Activated CD8-positive, alpha-beta memory T cell treated with anti-CD3 and anti-CD28 coated beads for 4 hours (primary cell): ENCODE measurements at regions not wholly inside any gene's neighbourhood (a gene's known extent, or its start where the extent isn't known, plus 50 kb on each side); places are given as distances from the start of the nearest gene placed in this dataset.

Source experiments
- DNase-seq, 2 donors: peaks; one replicate each; pipeline ENCODE4 v3.0.0-alpha.2; 2020; ENCODE audit warnings: low read depth in 2 of 2

DNA sequence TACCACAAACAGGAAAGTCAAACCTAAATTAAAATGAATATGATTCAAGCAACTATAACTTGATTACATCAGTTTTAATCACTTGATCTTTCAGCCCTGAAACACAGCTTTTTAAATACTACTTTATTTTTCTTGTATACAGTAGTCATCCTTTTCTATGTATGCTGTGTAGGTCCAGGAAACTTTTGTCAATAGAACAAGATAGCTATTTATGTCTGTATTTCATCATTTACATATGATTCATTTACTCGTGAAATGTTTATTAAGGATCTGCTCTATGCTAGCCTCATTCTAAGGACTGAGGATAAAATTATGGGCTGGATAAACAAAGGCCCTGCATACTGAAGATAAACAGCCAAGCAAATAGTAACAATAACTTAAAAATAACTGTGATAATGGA is 930.2 kb downstream of the TFAP2A start:
- no peak for DNase-seq

DNA sequence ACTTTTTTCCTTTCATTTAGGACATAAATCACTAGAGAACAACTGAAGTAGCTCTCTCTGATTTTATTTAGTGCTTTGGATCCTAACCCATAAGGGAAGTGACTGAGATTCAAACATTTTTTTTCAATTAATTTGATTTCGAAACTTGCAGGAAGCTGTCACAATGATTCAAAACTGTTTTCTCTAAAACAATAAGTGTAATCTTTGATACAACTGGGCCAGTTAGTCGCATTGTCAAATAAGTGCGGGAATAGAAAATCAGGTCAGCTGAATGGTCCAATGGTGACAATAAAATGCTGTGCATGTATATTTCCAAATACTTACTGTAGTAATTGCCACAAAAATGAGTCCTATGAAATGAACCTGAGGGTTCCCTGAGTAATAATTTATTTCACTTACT is 930.8 kb downstream of the TFAP2A start:
- no peak for DNase-seq

DNA sequence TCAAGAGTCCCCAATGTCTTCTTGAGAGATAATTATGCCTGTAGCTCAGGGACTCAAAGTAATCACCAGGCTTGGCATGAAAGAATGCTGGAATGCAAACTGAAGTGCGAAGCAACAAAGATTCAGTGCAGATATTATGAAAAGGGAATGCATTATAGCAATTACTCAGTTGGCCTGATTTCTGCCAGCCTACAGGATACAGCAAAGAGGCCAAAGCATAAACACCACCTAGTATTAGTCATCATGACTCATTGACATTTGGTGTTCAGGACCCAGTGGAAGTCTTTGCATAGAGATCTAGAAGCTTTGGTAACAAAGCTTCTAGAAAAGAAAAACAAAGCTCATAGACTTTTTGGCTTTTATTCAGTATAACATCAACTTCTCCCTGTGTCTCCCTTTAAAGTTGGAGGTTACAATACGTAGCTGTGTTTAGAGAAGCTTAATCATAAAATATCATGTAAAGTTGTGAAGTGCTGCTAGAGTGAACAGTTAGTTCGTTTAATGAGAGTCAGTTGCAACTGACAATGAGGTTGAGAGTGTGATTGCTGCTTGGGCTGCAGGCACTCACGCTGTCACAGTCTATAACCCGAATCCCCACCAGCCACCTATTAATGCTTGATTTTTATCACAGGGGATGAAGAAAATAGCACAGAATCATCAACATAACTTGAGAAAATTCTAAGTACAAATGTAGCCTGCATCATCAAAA is 932.7 kb downstream of the TFAP2A start:
- DNase-seq: no peak

DNA sequence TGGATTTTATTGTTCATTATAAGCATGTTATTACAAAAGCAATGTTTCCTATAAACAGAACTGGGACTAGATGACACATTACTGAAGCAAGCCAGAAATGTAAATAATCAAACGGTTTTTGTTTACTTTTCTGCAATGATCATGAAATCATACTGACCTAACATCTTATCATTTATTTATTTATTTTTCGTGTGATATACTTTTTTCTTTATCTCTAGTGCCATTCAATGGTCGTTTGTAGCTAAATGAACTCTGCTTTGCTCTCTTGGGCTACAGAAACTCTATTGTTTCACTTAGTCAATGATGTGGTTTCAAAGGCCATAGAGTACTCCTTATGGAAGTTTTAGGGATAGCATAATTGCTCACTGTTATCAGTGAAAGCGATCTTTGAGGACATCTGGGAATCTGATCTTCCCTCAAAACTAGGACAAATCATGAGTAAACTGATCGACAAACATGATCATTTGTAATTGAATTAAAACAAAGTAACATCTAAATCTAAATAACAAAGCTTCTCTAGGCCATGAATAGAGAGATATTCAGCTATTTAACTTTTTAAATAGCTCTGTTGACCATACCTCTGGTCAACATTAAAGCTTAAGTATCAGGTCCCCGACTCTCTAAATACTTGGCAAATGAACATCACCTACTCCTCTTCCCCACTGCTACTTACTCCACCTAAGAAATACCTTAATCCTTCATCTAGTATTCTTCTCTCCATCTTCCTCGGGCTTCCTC is 933.4 kb downstream of the TFAP2A start:
- DNase-seq: no peak

DNA sequence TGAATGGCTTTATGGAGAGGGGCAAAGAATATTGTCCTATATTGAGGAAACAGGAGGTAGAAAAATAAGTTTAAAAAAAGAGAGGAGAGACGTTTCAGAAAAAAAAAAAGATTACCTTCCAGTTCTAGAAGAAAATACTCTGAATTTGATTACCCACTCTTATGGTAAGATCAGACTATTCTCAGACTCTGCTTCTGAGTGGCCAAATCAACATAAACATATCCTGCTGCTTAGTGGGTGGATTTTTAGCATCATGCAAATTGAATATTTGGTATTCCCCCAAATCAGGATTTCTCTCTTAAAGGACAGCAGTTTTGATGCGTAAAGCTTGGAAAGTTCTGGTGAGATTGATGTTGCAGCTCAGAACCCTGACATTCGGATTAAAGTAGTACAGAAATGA is 946.6 kb downstream of the TFAP2A start:
- DNase-seq: no peak

GRCh38 chr6:9467741-9468140 is 947.1 kb downstream of the TFAP2A start:
- DNase-seq: no peak

DNA sequence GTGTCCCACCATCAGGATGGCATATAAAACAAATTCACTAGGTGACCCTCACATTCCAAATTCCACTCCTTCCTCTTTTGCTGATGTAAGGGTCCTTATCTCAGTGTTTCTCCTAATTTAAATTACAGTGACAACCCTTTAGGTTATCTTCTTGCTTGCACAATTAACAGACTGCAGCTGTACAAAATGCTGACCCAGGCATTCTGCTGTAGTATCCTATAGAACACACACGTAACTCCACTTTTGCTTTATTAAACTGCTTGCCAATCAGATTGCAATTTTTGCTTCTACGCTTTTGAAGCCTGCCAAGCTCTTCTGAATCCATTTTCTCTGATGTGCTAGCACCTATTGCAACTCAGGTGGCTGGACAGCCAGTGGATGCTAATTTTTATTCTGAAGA is 950.3 kb downstream of the TFAP2A start:
- DNase-seq: no peak

GRCh38 chr6:9463311-9463710 is 951.6 kb downstream of the TFAP2A start:
- DNase-seq: no peak

- DNase-seq: no peak
Observed at GRCh38 chr6:9461188-9461587, 953.7 kb downstream of the TFAP2A start.

DNA sequence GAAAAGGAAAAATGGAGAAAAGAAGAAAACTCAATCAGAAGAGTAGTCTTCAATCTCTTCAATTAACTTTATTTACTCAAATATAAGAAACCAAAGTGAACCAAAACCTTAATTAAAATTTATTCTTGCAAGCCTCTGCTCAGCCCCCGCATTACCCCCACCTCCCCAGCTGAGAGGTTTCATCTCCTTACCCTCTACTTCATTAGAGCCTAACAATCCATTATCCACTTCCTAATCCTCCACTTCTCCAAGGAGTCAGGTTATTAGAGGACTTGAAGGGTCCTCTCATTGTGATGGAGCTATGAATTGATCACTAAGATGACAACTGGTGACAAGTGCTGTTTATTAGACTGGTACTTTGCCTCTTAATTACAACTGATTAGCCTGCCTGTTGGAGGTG is 956.5 kb downstream of the TFAP2A start:
- no peak for DNase-seq

GRCh38 chr6:9455864-9456658 is 958.8 kb downstream of the TFAP2A start:
- no peak for DNase-seq

DNA sequence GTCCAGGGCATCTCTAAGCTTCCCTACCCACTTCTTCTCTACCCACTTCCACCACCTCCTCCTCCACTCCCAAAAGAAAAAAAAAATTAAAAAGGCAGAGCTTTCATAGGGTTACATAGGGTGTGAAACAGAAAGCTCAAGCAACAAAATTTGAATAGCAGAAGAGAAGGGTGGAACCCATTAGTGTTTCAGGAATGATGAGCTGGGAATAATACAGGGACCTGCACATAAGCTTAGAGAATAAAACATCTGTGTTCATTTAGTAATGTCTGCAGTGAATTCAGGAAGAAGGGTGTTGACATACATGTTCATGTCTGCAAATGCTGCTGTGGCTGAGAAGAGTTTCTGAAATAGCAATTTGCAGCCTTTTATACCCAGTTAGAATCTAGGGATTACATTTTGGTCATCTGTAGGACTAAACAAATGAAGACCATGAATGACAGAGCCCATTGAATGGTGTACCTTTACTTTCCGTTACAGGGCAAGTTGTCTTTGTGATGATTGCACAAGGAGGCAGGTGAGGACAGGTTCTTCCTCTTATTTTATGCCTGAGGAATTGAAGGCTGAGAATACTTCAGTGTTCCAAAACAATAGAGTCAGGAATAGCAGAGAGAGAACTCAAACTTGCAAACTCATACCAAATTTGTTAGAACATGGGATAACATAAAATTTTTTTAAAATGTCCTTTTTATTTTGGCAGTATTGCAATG is 975.1 kb downstream of the TFAP2A start:
- DNase-seq: no peak

DNA sequence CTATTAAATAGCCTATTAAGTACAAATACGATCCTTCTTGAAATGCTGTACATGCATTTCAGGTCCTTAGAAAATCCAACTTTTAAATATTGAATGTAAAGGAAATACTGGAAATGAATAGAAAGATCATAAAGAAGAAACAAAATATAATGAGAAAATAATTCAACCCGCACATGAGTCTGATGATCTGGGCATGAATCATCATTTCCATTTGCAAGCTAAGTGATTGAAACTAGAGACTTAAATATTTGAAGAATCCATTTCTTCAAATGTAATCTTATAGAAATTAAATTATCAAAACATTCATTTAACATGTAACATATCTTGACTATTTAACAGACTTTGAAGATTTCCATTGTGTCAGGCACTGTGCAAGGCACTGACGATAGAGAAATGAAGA is 977.0 kb downstream of the TFAP2A start:
- DNase-seq: no peak

- no peak for DNase-seq
Observed at GRCh38 chr6:9435281-9435680, 979.6 kb downstream of the TFAP2A start.

- no peak for DNase-seq
Observed at GRCh38 chr6:9431945-9432344, 982.9 kb downstream of the TFAP2A start.

DNA sequence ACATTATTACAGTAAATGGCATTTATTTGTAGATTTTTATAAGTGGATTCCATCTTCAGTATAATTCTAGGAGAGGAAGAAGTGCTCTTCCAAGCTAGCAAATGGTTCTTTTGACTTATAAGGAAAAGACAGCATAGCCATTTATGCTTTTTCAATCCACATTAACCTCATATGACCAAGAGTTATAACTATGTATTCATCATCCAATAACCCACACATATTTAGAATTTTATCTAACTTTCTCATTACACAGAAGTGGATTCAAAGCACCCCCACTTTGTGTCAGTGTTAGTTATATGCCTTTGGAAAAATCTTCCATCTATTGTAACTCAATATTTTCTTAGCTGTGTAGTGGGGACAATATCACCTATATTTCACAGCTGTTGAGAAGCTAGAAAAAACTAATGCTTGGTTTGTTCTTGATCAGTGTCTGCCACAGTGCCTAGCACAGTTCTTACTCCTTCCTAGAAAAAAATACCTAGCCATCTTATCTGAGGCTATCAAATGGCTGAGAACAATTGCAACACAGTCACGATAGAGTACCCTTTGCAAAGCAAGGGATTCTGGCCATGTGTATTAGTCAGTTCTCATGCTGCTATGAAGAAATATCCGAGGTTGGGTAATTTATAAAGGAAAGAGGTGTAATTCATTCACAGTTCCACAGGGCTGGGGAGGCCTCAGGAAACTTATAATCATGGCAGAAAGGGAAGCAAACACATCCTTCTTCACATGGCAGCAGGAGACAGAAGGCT is 986.3 kb downstream of the TFAP2A start:
- no peak for DNase-seq

- no peak for DNase-seq
Observed at GRCh38 chr6:9422138-9422537, 986.8 kb upstream of the SLC35B3 start.

DNA sequence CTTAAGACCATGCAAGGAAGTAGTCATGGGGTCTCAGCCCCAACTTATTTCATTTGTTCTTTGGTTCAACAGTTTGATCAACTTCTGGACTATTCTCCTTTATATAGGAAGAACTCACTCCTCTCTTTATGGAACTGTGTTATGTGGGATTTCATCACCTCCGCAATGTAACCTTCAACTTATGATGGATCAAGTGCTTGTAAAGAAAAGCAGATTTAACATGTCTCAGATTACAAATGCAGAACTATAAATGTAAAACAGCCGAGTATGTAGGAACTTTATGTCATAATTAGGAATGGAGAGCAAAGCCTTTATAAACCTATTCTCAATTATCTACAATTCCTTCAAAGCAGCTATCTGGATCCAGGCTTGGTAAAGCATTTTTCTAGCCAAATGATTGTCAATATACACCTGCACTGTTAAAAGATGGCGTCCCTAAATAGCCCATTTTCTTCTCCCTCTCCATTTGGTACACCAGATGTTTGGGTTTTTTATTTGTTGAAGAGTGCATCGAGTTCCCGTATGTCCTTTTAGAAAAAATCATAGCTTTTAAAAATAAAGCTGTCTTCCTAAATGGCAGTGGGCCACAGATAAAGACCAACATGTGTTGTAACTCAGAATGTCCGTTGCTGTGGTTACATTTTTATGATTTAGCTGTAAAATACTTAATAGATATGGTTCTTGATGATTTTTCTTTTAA is 985.1 kb upstream of the SLC35B3 start:
- DNase-seq: no peak

DNA sequence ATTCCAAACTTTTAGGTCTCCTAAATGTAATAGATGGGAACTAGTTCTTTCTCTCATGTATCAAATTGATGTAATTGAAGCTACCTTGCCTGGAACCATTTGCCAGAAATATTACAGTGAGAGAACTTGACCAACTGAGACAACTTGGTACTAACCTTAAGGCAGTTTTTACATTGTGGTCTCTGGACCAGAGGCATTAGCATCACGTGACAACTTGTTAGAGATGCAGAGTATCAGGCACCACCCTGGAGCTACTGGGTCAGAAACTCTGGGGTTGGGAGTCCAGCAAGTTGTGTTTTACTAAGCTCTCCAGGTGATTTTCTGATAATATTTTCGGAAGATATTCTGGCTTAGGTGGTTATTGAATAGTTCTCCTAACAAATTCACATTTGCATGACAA is 982.1 kb upstream of the SLC35B3 start:
- no peak for DNase-seq

GRCh38 chr6:9412951-9413559 is 977.7 kb upstream of the SLC35B3 start:
- DNase-seq: no peak
